NOMO-1 treated with DMSO at 0.1 percent for 48 hours (cell line): ENCODE measurements at regions not wholly inside any gene's neighbourhood (a gene's known extent, or its start where the extent isn't known, plus 50 kb on each side); places are given as distances from the start of the nearest gene placed in this dataset.

ENCODE experiments used
- DNase-seq: peaks from one replicate; lab custom pipeline; 2025; ENCODE audit not compliant: unreplicated experiment; lab: John Stamatoyannopoulos, UW

DNA sequence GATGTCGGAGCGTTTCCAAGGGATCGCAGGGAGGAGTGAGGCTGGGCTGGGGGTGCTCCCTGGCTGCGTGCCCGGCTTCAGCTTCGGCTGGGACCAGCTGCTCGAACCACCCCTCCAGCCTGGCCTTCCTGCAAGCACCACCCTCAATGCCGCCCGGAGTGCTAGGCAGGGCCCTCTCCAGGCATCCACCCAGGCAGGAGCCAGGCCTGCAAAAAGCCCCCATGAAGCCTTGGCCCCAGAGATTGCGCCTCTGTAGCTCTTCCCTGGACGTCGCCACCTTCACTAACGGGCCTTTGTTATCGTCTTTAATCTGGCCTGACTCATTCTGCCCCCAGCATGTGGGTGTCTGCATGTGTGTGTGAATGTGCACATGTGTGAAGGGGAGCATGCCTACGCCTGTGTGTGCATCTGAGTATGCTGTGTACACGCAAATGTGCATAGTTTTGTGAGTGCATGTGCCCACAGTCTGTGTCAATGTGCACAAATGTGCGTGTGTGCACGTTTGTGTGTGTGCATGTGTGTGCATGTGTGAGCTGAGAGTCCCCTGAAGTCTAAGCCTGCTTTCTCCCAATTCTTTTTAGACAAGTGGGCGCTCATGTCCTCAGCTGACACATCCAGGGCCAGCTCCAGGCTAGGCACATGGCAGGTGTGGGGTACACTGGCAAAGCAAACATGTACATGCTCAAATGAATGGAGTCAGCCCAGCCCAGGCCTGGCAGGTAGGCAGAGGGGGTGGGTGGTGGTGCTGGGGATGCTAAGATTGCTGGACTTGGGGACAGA lies 195.4 kb upstream of the C14orf180 start:
- no peak for DNase-seq

DNA sequence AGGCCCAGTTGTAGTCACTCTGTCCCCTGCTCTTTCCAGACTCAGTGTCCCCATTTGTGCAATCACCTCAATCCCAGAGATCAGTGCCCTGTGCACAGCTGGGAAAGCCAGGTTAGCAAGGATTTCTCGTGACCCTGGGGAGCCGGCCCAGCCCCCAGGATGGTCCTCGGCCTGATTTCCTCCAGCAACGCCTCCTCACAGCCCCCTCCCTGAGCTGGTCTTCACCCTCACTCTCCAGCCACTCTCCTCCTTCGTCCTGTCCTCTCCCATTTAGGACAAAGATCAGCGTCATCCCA lies 194.8 kb upstream of the C14orf180 start:
- no peak for DNase-seq

DNA sequence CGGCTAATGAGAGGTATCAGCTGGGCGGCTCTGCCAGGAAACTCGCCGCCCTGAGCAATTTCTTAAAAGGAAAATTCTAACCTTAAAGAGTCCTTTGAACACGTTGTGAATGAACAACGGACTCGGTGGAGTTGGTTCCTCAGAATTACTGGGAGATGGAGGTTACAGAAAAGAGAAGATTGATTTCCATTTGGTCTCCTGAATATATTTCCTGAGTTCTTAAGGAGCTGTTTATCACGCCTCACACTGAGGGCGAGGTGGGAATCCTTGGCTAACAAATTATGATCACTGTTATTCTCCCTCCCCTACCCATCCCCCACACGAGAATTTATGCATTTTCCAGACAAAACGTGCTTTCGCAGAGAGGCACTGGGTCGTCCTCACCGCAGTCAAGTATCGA lies 194.5 kb upstream of the C14orf180 start:
- DNase-seq: no peak

DNA sequence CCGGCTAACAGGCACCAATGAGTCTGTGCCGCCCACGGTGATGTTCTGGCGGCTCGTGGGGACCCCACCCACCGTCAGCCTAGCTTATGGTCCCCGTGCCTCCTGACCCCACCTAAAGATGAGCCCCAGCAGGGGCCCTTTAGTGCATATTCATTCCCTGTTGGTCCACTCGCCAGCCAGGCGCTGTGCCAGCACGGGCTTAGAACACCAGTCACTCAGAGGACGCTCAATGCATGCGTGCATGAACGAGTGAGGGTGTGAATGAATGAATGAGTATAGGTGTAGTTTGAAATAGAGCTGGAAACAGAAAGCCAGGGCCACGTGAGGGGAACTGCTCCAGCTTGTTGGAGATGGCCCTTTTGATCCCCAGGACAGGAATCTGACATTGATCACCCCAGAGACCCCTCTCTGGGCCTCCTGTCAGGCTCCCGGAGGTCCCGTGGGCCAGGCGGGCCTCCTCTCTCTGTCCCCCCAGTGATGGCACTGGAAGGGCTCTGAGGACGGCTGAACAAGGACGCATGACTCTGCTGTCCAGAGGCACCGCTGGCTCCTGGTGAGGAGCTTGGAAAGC lies 193.9 kb upstream of the C14orf180 start:
- DNase-seq: no peak

DNA sequence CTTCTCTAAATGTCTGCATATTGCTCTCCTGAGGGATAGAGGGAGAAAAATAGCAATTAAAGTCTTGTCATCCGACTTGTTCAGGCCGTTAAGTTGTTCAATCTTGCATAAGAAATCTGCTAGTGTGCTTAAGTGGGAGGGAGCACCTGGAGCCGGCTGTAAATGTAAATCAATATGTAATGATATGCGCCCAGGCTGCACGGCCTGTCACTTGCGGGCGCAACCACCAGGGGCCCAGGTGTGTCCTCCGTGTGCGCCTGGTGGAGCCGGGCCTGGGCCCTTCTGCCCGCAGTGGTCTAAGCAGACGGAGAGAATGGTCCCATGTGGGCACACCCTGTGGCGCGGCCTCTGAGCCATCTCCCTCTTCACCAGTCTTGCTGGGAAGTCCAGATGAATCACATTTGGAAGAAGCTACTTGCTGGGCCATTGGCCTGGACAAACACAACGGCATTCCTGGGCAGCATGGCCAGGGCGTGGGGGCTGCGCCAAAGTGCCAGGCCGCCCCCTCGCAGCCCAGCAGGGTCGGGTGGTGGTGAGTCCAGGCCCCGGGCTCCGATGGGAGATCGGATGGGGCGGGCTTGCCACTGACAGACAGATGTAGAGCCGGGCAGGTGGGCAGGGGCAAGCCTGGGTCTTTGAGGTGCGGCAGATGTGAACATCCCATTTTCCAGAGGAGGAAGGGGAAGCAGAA lies 193.3 kb upstream of the C14orf180 start:
- no peak for DNase-seq

DNA sequence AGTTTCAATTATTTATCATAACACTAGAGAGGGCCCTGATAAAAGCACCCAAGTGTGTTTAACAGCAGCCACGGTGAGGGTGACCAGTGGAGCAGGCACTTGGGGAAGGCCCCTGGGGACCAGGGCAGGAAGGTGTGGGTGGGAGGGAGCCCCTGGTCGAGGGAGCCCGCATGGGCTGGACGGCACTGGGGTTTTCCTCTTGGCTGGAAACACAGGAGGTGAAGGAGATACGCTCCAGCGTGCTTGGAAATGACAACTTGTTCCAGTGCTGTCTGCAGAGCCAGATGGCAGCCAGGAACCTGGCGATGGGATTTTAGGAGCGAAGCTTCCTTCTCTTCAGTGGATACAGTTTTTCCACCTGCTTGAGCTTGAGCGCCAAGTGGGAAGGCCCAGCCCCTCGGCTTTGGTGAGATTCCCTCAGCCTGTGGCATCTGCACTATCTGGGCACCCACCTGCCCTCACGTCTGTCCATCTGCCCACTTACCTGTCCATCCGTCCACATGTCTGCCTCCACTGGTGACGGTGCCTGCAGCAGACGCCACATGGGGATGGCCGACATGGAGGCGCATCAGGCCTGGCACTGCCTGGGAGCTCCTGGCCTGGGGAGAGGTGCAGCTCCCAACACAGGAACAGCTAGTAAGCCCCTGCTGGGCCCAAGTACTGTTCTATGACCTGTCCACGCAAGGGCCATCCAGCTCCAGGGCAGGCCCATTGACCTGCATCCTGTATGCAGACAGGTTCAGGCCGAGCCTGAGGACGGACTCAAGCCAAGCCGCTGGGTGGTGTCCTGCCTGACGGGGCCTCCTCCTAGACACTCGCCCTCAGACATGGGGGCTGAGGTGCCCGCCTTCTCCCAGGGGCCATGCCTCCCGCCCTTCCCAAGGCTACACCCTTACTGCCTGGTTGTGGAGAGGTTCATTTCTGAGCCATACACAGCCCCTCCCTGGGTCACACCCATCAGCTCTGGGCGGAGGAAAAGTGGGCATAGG lies 192.2 kb upstream of the C14orf180 start:
- DNase-seq: no peak

DNA sequence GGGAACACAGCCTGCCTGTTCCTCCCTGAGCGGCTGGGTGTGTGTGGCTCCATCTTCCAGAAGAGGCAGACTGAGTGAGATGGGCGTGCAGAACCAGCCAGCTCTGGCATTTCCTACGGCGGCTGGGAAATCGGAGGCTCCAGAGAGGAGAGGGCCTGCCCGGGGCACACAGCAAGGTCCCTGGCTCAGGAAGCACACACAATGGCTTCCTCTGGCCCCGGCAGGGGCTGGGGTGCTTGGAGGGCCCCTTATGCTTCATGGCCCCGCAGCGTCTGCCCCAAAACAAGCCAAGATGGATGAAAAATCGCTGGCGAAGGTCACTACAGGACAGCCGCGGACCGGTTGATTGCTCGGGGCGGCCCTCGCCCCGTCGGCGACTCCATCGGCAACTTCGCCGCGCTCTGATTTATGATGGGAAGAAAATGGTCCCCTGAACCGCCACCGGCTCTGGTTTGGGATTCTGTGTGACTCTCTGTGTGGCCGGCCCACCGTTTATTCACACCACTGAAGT lies 191.5 kb upstream of the C14orf180 start:
- no peak for DNase-seq

DNA sequence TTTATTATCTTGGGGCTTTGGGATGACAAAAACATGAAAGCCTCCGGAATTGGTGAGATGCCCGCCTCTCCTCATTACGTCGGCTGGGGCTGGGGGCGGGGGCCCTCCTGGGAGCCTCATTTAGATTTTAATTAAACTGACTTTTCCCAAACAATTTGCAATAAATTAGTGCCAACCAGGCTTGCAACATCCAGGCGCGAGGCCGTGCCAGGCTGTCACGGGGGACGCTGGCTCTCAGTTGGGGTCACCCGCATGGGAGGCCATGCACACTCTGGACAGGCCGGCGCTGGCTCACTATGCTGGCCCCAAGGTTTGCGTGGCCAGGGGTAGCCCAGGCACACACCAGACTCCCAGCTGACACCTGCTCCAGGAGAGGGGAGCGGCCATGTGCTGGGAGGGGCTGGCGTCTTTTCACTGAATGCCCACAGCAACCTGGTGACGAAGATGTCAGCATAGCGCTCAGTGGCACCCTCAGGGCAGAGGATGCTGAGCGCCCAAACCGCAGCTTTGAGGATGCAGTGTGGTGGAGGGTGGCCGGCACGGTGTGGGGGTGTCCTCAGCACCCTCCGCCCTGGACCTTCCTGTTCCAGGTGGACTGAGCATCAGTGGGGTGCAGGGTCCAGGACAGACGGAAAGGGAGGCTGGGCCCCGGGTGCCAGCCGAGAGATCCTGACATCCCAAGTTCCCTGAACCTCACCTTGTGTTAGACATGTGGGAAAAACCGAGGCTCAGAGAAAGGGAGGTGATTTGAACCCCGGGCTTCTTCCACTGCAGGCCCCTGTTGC lies 190.8 kb upstream of the C14orf180 start:
- no peak for DNase-seq

DNA sequence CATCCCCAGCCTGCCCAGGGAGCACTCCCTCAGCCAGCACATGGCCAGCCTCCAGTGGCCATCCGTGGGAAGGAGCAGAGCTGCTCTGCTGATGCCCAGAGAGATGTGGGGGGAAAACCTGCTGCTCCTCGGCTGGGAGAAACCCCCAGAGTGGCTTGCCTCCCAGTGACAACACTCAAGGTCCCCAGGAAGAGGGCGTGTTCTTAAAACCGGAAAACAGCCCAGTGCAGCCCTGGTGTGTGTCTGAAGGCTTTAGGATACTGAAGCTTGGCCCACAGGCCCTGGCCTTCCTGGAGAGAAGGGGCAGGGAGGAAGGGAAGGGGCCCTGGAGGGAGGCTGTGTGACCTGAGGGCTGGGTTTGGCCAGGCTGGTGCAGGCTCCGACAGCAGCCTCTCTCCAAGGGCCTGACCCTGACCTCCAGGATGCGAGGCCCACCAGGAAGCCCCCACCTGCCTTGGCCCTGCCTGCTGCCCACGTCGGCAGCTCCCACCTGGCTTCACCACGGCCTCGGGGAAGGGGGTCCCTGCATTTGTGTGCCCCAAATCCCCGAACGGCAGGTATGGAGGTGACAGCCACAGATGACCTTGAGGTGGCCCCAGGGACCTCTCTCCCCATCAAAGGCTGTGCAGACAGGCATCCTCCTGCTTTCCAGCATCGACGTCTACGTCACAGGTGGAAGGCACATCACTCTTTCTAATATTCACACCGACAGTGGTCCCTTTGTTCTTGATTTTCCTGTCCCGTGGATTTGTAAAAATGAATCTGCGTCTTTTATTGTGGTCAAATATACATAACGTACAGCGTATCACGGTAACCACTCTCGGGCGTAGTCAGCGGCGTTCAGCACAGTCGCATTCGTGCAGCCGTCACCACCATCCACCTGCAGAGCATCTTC lies 190.0 kb upstream of the C14orf180 start:
- DNase-seq: no peak

DNA sequence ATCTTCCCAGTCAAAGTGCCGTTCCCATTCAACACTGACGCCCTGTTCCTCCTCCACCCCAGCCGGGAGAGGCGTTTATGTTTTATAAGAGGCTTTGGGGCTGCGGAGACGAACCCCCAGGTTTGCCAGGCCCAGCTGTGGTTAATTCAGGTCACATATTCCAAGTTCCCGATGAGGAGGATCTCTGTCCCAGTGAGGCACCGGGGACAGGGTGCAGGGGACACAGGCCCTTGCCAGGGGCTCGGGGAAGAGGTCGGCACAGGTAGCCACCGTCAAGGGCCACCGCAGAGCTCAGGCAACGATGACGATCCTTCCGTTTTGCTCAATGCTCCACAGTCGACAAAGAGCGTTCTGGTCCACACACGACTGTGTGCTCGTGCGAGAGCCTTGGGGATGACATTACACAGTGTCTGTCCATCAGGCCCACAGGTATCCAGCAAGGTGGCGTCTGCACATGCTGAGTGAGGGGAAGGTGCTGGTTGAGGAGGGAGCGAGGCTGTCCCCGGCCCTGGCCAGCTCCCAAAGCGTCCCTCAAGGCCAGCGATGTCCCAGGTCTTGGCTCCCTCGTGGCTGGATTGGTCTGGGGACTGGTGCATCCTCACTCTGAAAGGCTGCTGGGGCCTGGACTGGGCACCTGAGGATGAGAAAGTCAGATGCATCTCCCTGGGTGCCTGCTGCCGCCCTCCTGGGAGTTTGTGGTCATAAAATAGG lies 189.2 kb upstream of the C14orf180 start:
- no peak for DNase-seq

DNA sequence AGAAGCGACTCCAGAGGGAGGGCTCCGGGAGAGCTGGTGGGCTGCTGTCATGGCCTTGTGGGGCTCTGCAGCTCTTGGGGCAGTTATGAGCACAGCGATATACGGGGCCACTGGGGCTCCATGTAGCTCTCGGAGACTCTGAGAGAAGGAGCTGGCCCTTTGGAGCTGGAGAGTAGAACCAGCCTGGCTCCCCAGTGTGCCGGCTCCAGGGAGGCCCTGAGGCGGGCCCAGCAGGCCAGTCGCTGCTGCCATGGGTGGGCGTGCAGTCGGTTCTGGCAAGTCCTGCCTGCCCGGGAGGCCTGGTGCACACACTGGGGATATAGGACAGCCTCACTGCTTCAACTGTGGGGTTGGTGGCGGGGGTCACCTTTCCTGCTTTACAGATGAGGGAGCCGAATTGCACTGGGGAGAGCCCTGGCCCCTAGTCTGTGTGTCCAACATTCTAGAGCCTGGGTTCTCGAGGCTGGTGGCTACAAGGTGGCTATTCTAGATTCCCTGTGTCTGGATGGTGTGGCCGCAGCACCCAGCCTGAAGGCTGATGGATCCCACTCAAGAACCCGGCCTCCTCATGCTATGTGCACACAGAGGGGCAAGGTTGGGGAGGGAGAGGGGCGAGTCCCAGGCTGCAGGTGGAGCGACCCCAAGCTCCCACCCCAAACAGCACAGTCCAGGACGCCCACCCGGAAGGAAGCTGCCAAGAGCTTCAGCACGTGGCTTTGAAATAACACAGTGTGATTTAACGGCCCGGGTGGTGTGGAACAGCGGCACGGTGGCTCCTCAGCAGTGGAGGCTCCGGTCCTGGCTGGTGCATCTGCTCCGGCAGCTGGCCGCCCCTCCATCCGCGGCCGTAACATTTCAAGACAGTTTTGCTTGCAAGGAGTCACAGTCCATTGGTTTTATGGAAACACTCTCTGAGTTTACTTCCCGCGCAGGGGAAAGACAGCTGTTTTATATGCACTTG lies 188.3 kb upstream of the C14orf180 start:
- DNase-seq: no peak

DNA sequence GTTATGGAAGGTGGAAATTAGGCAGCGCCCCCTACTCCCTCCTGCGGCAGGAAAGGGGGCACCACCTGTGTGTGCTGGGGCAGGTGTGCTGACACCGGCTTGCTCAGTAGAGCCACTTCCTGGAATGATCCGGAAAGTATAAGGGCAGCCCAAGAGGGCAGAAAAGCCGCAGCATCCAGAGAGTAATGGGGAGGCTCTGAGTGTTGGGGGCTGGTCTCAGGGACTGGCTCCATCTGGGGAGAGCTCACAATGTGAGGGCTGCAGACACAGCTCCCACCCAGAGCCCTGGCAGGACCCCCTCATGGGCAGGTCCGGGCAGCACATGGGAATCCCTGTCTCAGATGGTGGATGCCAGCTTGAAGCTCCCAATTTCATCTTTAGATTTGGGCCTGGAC lies 187.6 kb upstream of the C14orf180 start:
- DNase-seq: no peak

DNA sequence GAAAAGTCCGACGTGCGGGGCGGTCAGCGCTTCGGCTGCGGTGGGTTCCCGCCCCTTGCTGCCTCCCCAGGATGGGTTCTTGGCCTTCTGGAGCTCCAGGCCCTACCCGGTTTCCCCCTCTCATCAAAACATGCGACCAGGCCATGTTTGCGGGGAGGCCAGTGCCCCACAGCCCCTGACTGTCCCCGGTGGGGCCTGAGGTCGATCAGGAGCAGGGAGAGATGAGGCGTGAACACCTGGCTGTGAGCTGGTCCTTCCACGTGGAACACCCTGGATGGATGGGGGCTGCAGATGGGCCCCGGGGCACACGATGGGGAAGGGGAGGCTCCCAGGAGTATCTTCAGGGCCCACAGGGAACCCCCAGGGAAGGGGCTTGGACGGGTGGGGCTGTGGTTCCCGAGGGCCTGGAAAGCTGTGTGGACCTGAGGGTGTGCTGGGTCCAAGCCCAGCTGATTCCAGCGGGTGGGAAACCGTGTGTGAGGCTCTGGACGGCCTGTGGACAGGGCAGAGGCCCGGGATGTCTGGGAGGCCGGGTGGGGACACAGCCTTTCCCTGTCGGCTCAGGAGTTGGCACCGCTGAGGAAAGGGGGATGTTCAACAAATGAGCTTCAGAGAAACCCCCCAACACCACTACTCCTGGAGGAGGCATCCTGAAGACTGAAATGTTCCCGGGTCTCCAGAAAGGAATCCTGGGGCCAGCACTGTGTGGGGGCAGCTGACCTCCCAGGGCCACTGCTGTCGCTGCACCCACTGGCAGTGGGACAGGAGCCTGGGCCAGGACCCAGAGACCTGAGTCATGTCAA lies 187.0 kb upstream of the C14orf180 start:
- DNase-seq: no peak

DNA sequence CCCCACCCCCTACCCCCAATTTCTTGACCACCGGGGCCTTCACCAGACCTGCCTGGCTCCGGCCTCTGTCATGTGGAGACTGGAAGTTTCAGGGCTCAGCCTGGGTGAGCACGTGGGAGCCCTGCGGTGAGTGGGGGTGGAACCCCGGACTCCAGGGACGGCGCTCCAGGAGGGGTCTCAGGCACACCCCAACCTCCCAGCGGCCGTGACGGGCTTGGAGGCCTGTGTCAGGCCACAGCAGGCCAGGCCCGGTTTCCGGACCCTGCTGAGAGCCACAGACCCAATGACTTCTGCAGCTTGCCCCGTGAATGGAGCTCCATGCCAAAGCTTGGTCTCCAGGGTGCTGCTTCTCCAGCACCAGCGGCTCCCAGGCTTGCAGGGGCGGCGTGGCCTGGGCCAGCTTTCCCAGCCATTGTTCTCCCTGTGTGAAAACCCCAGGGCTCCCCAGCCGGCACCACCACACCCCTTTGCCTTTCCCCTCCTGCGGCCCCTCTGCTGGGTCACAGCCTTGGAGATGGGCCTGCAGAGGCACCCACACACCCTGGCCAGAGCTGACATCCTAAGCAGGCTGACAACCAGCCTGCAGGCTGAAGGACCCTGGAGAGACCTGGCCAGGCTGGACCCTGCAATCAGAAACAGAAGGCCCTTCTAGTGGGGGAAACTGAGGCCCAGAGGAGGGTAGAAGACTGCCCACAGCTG lies 186.2 kb upstream of the C14orf180 start:
- no peak for DNase-seq

DNA sequence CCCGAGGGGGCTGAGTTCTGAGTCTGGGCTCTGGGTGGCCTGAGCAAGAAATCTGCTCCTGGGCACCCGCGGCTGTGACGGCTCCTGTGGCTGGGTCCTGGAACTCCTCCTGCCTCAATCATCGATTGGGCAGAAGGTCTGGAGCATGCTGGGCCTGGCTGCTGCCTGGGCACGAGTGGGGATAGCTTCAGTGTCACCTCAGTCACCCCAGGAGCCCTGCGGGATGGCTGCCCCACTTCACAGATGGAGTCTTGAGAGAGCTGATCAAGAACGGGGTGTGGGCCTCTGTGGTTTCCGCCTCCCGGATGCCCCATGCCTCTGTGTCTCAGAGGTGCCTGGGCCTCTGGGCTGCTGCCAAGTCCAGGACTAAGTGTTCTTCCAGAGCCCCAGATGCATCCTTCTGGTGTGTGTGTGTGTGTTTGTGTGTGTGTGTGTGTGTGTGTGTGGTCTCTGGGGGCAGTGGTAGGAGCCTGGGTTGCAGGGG lies 185.6 kb upstream of the C14orf180 start:
- no peak for DNase-seq

DNA sequence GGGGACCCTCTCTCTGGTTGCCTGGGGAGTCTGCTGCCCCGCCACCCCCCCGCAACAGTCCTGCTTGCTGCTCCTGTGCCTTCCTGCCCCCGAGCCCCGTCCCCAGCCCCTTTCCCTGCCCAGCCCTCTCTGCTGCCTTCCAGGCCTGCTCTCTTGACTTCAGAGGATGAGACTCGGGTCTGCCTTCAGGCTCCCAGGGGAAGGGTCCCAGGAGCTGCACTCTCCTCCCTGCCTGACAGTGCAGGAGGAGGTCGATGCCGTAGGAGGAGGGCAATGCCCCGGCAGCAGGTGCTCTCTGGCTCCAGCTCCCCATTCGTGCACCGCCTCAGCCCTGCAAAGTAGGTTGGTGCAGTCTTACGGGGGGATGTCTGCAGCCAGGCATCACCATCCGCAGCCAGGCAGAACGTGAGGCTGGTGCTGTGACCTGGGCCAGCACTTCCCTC lies 185.1 kb upstream of the C14orf180 start:
- no peak for DNase-seq
